B cell (primary cell): ENCODE measurements at regions not wholly inside any gene's neighbourhood (a gene's known extent, or its start where the extent isn't known, plus 50 kb on each side); places are given as distances from the start of the nearest gene placed in this dataset.

ENCODE experiments used
- CTCF ChIP-seq: fragments of 200-600 bp; IDR thresholded peaks from one replicate; pipeline ENCODE4 v1.8.0; 2022; ENCODE audit warnings: antibody characterized with exemption, mild to moderate bottlenecking
- EZH2 ChIP-seq: IDR thresholded peaks from 2 replicates; pipeline ENCODE4 v1.6.1; 2012; ENCODE audit warnings: borderline replicate concordance, low read depth, mild to moderate bottlenecking, moderate library complexity, low read length; ENCODE audit not compliant: insufficient read depth, poor library complexity, severe bottlenecking

GRCh38 chr6:80472271-80472670, 365.8 kb downstream of the BCKDHB start:
- no peak for TF ChIP-seq CTCF
- TF ChIP-seq EZH2: no peak
